HG02981 (cell line): ENCODE measurements at regions not wholly inside any gene's neighbourhood (a gene's known extent, or its start where the extent isn't known, plus 50 kb on each side); places are given as distances from the start of the nearest gene placed in this dataset.
"Not testable (repeated sequence)": the region's sequence is repeated elsewhere in the genome, so short reads cannot be mapped to it uniquely, and the experiment has no call there.

ENCODE experiments used
- ATAC-seq: cut with Tn5 transposase; IDR thresholded peaks from one replicate; pipeline ENCODE4 v1.9.1; 2021; ENCODE audit warnings: mild to moderate bottlenecking, moderate library complexity; ENCODE audit not compliant: unreplicated experiment

GRCh38 chr4:120636120-120636630 is 286.4 kb downstream of the PRDM5 start:
- no peak for ATAC-seq

- ATAC-seq: no peak
Measured at GRCh38 chr4:120633810-120634209, 288.7 kb downstream of the PRDM5 start.

DNA sequence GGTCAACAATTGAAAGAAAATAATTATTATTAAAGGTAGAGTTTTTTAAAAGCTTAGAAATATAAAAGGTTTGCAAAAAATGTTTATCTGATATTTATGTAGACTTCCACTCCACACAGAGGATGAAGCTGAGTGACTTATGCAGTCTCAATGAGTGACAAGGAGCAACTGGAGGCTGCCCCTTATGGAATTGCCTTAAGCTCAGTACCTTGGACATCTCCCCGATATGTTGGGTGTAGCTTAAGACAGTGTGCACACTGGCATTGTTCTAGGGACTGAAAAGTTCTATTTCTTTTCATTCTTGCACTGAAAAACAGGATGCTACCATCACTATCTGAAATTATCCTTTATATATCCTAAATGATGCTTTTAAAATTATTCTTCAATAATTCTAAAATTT is 292.1 kb downstream of the PRDM5 start:
- ATAC-seq: no peak

DNA sequence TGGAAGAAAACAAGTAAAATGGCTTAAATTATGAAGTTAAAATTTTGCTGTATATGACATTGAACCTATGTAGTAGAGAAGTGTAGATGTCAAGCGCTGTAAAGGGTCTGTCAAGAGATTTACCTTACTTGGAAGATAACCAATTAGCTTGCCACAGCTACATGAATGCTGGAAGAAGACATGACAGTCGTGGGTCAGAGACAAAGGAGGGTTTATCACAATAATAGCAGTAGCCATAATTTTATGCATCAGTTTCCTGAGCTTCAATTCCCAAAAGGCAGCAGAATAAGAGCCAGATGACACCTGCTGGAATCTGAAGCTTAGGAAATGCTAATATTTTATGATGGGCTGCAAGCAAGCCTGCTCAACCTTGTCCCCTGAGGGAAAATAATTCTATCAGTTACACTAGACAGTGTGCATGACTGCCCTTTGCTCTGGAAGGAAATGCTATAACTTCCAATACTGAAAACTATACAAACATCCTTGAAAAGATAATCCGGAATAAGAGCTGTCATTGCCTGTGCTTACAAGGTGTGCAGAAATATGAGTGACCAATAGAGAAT is 292.9 kb downstream of the PRDM5 start:
- ATAC-seq: no peak

- no peak for ATAC-seq
Measured at GRCh38 chr4:120622601-120623000, 299.9 kb downstream of the PRDM5 start.

DNA sequence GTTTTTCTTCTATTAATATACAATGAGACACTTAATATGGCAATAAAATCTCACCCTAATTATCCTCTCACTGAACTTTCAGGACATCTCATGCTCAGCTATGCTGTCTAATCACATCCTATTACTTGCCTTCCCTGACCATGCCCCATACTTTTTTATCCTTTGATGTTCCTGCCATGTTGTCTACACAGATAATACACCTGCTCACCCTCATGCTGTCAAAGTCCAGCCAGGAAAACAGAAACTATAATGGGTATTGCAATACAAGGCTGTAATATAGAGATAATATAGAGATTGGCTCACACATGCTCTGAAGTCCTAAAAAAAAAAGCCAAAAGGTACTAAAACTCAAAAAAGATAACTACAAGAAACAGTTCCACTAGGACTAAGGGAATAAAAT is 305.4 kb downstream of the PRDM5 start:
- no peak for ATAC-seq

DNA sequence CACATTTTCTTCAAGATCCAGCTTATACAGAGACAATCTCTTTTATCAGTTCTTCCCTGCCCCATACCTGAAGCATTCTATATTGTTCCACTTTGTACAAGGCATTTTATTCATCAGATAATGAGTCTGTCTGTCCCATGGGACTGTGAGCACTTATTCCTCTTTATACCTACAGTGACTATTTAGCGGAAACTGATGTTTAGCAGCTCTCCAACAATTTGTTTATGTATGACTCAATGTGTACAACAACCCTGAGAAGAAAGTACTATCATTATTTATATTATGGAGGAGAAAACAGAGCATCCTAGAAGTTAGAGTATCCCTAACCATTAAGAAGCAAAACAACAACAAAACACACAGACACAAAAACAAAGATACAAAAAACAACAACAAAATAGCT is 306.5 kb downstream of the PRDM5 start:
- no peak for ATAC-seq

DNA sequence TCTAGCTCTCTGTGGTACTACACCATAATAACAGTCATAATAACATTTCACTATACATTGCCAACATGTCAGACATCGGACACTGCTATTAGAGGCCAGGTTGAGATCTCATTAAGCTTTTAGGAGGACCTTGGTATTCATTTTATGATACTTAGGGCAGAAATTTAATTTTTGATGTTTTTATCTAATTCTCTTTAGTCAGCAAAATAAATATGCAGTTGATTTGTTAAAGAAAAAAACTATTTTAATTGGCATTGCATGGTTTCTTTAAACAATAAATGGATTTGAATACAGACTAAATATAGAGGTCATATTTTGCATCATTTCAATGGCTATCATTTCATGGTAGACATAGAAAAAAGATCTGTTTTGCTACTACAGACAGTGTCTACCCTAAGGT is 308.7 kb downstream of the PRDM5 start:
- no peak for ATAC-seq

DNA sequence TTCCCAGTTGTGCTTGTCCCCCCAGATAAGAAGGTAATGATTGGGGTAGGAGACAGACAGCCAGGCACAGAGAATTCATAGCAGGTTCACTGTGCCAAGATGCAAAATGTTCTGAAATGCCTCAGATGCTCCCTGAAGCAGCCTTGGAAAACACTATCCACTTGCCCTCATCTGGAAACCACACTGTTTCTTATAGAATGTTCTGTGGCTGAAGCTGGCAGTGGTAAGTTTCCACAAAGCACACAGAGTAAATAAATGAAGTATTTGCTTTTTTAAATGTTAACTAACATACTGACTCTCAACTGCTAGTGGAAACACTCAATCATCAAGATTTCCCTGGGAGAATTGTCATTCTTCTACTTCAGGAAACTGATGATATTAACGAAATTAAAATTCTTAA is 311.4 kb downstream of the PRDM5 start:
- ATAC-seq: no peak

- ATAC-seq: no peak
Measured at GRCh38 chr4:120591038-120591437, 331.5 kb downstream of the PRDM5 start.

DNA sequence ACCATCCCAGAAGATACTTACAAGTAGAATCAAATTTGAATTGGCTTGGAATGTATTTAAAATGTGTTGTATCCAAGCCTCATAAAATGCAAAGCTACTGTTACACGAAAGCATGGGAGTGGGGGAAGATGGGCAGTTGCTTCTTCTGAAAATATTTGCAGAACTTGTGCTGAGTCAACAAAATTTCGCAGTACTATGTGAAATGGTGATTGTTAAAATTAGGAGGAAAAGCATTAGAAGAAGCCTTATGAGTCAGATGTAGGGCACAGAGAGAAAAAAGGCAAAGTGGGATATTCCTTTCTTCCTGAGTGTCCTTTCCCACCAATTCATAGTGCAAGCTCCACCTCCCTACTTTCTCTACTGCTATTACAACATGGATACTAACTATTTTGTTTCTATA is 332.7 kb downstream of the PRDM5 start:
- ATAC-seq: no peak

- no peak for ATAC-seq
Measured at GRCh38 chr4:120568731-120569130, 353.8 kb downstream of the PRDM5 start.

GRCh38 chr4:120561648-120562047 is 360.9 kb downstream of the PRDM5 start:
- no peak for ATAC-seq

GRCh38 chr4:120557372-120557771 is 365.2 kb downstream of the PRDM5 start:
- no peak for ATAC-seq

DNA sequence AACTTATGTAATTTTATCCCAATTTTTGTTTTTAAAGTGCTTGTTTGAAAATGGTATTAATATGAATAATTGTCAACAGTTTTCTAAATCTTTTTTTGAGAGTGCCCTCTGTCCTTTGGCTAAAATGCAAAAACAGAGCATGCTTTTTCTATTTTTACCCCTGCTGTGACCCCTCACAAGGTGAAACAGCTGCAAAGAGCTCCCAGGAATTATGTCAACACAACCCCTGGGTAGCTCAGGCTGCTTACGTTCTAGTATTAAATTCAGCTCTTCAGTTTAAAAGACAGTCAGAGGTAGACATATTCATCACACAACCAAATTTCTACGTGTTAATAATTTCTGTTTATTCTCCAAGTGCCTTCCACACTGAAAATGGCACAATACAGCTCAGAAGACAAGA is 367.5 kb downstream of the PRDM5 start:
- no peak for ATAC-seq

DNA sequence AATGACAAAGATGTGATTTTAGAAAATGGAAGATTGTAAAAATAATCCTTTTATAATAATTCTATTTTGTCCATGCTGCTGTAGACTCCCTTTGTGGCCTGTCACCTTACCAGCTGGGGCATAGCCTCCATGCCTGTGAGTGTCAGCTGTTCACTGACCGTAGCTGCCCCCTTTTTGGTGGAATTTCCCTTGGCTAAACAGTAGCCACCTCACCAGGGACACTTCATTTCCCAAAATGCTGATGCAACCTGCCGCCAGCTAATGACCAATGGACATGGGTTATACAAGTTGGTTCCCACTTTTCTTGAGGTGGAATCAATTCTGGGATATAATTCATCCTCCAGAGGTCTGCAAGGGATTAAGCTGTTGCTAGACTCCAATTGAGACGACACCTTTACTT is 368.4 kb downstream of the PRDM5 start:
- no peak for ATAC-seq

- ATAC-seq: not testable (repeated sequence)
Measured at GRCh38 chr4:120550624-120551220, 371.8 kb downstream of the PRDM5 start.

DNA sequence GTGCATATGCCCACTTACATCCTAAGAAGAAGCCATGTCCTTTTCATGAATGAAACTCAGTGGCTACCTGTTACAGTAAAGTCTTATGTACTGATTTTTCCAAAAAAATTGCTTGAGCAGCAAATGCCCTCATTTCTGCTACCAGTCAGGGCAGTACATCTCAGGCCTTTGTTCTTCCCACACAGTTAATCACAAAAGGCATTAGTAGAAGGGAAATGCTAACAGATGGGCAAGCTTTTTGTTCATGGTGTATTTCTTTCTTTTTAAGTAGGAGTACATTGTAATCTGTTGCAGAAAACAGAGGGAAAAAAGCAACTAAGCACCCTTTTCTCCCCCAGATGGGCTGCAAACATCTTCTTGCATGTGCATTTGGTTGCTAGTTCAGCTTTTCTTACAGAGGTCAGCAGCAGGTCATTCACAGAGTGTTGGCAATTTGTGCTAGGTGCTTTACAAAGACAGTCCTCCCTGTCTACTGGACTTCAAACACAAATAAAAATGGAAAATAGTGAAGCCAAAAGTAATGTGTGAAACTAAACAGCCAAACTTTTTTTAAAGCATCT is 373.4 kb downstream of the PRDM5 start:
- no peak for ATAC-seq

DNA sequence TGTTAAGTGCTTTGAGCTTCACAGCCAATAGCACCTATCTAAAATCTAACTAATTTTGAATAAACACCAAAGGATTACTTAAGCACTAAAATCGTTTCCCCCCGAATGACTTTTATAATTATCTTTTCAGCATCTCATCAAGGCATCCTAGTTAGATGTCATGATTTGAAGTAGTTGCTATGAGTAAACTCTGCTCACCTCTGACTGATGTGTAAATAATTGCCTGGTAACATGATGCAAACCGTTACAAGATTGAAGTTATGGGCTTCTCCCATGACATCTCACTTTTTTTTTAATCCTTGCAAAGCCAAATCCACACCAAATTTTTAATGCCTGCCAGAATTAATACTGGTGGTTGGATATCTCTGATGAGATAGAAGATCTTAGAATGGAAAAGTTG is 377.1 kb downstream of the PRDM5 start:
- no peak for ATAC-seq

- no peak for ATAC-seq
Measured at GRCh38 chr4:120544838-120545237, 377.7 kb downstream of the PRDM5 start.

GRCh38 chr4:120540625-120541024 is 381.9 kb downstream of the PRDM5 start:
- ATAC-seq: no peak

DNA sequence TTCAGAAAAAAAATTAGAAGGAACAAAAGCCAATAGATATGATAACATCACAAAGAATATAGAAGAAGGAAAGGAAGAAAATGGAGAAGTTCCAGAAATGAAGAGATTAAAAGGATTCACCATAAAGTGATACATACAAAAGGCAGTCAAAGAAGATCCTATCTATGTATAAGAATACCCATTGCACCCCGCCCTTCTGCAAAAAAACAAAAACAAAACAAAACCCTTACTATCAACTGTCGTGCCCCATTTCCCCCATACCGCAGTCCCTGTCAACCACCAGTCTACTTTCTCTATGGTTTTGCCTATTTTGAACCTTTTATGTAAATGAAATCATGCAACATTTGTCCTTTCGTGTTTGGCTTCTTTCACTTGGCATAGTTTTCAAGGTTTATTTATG is 385.6 kb downstream of the PRDM5 start:
- no peak for ATAC-seq

GRCh38 chr4:120528428-120528827 is 394.1 kb downstream of the PRDM5 start:
- ATAC-seq: no peak
